Endodermal cell (in vitro differentiated cells): ENCODE measurements at regions not wholly inside any gene's neighbourhood (a gene's known extent, or its start where the extent isn't known, plus 50 kb on each side); places are given as distances from the start of the nearest gene placed in this dataset.

Source experiments
- DNase-seq: peaks from one replicate; pipeline ENCODE4 v3.0.0-alpha.2; 2017
- H3K27ac ChIP-seq: 2 replicates; pipeline ENCODE4 v1.5.1; 2013; ENCODE audit warnings: mild to moderate bottlenecking, low read depth, low read length, moderate library complexity
- H3K27me3 ChIP-seq: 2 replicates; pipeline ENCODE4 v1.6.1; 2013; ENCODE audit warnings: mild to moderate bottlenecking, low read length, moderate library complexity; ENCODE audit not compliant: insufficient read depth, control insufficient read depth, poor library complexity, severe bottlenecking
- H3K36me3 ChIP-seq: 2 replicates; pipeline ENCODE4 v1.7.0; 2013; ENCODE audit warnings: mild to moderate bottlenecking, low read length, moderate library complexity; ENCODE audit not compliant: control insufficient read depth, insufficient read depth
- H3K4me1 ChIP-seq: one replicate; pipeline ENCODE4 v1.7.0; 2013; ENCODE audit warnings: low read length; ENCODE audit not compliant: control insufficient read depth, insufficient read depth
- H3K4me3 ChIP-seq: 2 replicates; pipeline ENCODE4 v1.5.1; 2013; ENCODE audit warnings: mild to moderate bottlenecking, low read length, moderate library complexity
- H3K9ac ChIP-seq: 2 replicates; pipeline ENCODE4 v1.6.1; 2013; ENCODE audit warnings: mild to moderate bottlenecking, low read length, moderate library complexity; ENCODE audit not compliant: poor library complexity, severe bottlenecking; ENCODE audit errors: extremely low read depth
- H3K9me3 ChIP-seq: 2 replicates; pipeline ENCODE4 v1.6.1; 2013; ENCODE audit warnings: mild to moderate bottlenecking, low read length, moderate library complexity; ENCODE audit not compliant: control insufficient read depth
- H3K27ac Mint-ChIP-seq: 2 replicates; pipeline ENCODE4 v1.8.0; 2020; ENCODE audit warnings: mixed read lengths
- H3K27me3 Mint-ChIP-seq: 2 replicates; pipeline ENCODE4 v1.8.0; 2021; ENCODE audit warnings: mild to moderate bottlenecking, mixed read lengths; ENCODE audit not compliant: insufficient read depth
- H3K36me3 Mint-ChIP-seq: 2 replicates; pipeline ENCODE4 v1.8.0; 2020; ENCODE audit warnings: low read depth, mixed read lengths
- H3K4me1 Mint-ChIP-seq: 2 replicates; pipeline ENCODE4 v1.8.0; 2020; ENCODE audit warnings: mixed read lengths
- H3K4me3 Mint-ChIP-seq: 2 replicates; pipeline ENCODE4 v1.8.0; 2020; ENCODE audit warnings: mild to moderate bottlenecking, moderate library complexity, mixed read lengths
- H3K9me3 Mint-ChIP-seq: 2 replicates; pipeline ENCODE4 v1.8.0; 2020; ENCODE audit warnings: mild to moderate bottlenecking, mixed read lengths
- WGBS, 2 experiments: methylation state at CpG; one replicate each; pipeline versions ENCODE4 v1.1.5 to v1.1.7; 2013; ENCODE audit warnings: missing lambda C conversion rate in 2 of 2, mixed read lengths in 1 of 2; ENCODE audit not compliant: insufficient coverage in 1 of 2, insufficient read length in 1 of 2; 5-methylcytosine and 5-hydroxymethylcytosine counted together
- TF ChIP-seq, protein P1 (sequence below): fragments of 200-600 bp; sonication (generic); conservative IDR thresholded peaks from 2 replicates; pipeline ENCODE4 v1.5.0; 2021; ENCODE audit warnings: antibody characterized with exemption, mild to moderate bottlenecking

DNA sequence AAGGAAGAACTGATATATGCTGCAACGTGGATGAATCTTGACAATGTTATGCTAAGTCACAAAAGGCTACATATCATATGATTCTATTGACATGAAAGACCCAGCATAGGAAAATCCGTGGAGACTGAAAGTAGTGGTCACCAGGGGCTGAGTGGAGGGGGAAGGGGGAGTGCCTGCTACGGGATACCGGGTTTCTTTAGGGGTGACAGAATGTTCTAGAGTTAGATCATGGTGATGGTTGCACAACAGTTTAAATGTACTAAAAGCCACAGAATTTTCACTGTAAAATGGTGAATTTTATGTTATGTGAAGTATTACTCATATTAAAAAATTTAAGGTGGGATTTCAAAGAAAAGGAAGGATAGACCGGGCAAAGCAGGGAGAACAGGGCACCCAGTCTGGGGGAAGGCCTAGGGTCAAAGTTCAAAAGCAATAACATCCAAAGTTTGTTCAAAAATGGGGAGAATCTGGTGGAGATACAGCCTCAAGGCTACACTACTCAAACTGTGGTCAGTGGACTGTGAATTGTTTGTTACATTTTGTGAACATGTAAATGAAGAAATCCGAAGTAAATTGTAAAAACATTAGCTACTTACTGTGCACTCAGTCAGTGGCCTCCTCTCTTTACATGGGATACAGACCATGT lies 74.2 kb upstream of the FNDC3B start:
- H3K4me1 ChIP-seq: no peaks in the 10 kb centered on the region
- H3K9me3 ChIP-seq: no peaks in the 10 kb centered on the region
- no peak overlapping the region for H3K4me3 ChIP-seq
- DNase-seq: no peak
- H3K4me1 Mint-ChIP-seq: peaks cover 12% of the 10 kb centered on the region
- 88 to 98% methylated on average over 5 to 6 of the region's 6 CpGs for WGBS, 2 experiments
- no peak overlapping the region for H3K27ac Mint-ChIP-seq
- no peaks in the 10 kb centered on the region for H3K9me3 Mint-ChIP-seq
- H3K36me3 Mint-ChIP-seq: no peaks in the 10 kb centered on the region
- no peaks in the 10 kb centered on the region for H3K27me3 ChIP-seq
- no peaks in the 10 kb centered on the region for H3K36me3 ChIP-seq
- H3K27me3 Mint-ChIP-seq: no peaks in the 10 kb centered on the region
- no peak overlapping the region for H3K9ac ChIP-seq
- H3K27ac ChIP-seq: no peak overlapping the region
- TF ChIP-seq, protein P1, sequence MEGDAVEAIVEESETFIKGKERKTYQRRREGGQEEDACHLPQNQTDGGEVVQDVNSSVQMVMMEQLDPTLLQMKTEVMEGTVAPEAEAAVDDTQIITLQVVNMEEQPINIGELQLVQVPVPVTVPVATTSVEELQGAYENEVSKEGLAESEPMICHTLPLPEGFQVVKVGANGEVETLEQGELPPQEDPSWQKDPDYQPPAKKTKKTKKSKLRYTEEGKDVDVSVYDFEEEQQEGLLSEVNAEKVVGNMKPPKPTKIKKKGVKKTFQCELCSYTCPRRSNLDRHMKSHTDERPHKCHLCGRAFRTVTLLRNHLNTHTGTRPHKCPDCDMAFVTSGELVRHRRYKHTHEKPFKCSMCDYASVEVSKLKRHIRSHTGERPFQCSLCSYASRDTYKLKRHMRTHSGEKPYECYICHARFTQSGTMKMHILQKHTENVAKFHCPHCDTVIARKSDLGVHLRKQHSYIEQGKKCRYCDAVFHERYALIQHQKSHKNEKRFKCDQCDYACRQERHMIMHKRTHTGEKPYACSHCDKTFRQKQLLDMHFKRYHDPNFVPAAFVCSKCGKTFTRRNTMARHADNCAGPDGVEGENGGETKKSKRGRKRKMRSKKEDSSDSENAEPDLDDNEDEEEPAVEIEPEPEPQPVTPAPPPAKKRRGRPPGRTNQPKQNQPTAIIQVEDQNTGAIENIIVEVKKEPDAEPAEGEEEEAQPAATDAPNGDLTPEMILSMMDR: no peak
- H3K4me3 Mint-ChIP-seq: no peak overlapping the region

DNA sequence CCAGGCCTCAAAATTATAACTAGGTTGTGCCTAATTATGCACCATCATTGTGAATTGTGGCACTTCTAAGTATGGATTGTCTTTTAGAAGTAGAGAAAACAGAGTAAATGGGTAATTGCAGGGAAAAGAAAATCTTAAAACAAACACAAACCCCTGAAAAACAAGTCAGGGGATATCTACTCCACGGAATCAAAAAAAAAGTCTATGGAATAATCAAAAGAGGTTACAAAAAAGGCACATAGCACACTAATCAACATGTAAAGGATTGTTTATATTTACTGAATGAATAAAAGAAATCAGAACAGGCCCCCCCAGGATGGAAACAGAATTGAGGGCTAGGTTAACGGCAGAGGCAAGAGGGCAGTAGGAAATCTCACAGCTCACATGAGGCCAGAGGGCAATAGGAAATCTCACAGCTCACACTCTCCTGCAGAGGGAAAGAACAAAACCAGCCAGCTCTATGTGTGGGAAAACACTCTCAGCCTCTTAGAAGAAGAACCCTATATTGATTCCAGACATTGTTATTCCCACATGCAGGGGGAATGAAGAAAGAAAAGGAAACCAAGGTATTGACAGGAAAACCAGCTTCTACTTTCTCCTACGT lies 72.7 kb upstream of the FNDC3B start:
- H3K27me3 Mint-ChIP-seq: no peaks in the 10 kb centered on the region
- no peaks in the 10 kb centered on the region for H3K36me3 Mint-ChIP-seq
- Histone ChIP-seq H3K4me1 (no peaks in the 10 kb centered on the region), H3K27ac (peak overlapping the region; percentile 48), H3K36me3 (no peaks in the 10 kb centered on the region), H3K9ac (no peak overlapping the region), H3K4me3 (no peak overlapping the region), H3K27me3 (no peaks in the 10 kb centered on the region), H3K9me3 (no peaks in the 10 kb centered on the region)
- H3K27ac Mint-ChIP-seq: no peak overlapping the region
- no peak for DNase-seq
- 50 to 61% methylated on average over 2 to 3 of the region's 3 CpGs for WGBS, 2 experiments
- no peaks in the 10 kb centered on the region for H3K9me3 Mint-ChIP-seq
- H3K4me1 Mint-ChIP-seq: peaks cover 12% of the 10 kb centered on the region
- TF ChIP-seq, protein P1: no peak
- no peak overlapping the region for H3K4me3 Mint-ChIP-seq

DNA sequence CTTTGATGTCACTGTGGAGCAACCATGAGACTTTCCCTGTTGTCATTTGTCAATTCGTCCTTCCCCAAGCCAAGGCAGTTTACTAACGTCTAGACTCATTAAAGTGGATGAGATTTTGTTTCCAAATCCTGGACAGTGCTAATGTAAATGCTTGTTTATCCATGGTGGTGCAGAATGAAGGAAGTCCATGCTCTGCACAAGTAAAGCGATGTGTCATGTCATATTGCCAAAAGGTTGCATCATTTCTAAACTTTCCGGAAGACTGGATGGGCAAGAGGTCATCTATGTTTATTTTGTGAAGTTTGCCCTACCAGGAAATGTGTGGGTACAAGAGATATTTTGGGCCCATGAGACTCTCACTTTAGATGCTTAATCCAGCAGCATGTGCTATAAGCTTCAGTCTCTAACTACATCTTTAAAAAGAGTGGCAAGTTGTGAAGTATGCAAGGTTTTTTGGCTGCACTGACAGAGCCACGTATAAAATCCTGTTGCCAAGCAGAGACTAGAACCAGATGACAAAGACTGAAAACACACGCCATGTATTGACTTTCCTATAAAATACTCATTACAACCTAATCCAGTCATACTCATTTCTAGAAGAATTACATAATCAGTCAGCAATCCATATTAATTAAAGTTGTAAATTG lies 72.1 kb upstream of the FNDC3B start:
- no peak overlapping the region for H3K4me3 Mint-ChIP-seq
- 77 to 90% methylated on average over 5 to 6 of the region's 6 CpGs for WGBS, 2 experiments
- H3K27me3 Mint-ChIP-seq: no peaks in the 10 kb centered on the region
- H3K27ac Mint-ChIP-seq: no peak overlapping the region
- Histone ChIP-seq H3K9me3 (no peaks in the 10 kb centered on the region), H3K4me1 (no peaks in the 10 kb centered on the region), H3K36me3 (no peaks in the 10 kb centered on the region), H3K27me3 (no peaks in the 10 kb centered on the region), H3K4me3 (no peak overlapping the region), H3K9ac (no peak overlapping the region), H3K27ac (peak overlapping the region; percentile 48)
- H3K36me3 Mint-ChIP-seq: no peaks in the 10 kb centered on the region
- no peaks in the 10 kb centered on the region for H3K9me3 Mint-ChIP-seq
- TF ChIP-seq, protein P1: no peak
- H3K4me1 Mint-ChIP-seq: peaks cover 12% of the 10 kb centered on the region
- DNase-seq: no peak
